IMR-90 (cell line): ENCODE measurements at regions not wholly inside any gene's neighbourhood (a gene's known extent, or its start where the extent isn't known, plus 50 kb on each side); places are given as distances from the start of the nearest gene placed in this dataset.

Source experiments
- ATAC-seq: fragments of 200-7000 bp; cut with Tn5 transposase; 2 replicates; pipeline ENCODE4 v1.9.1; 2020; ENCODE audit warnings: low read depth, mild to moderate bottlenecking, moderate library complexity
- BruUV-seq: library from RNA; stranded (reverse); fragments of 400-500 nt; replicated peaks from 2 replicates; lab custom pipeline; 2021; lab: Mats Ljungman, UMichigan
- CTCF ChIA-PET: fragments of 300-600 bp; formaldehyde crosslinking; extraction: SDS; loops from one replicate; lab custom pipeline; 2021; ENCODE audit warnings: antibody characterized with exemption; lab: Yijun Ruan, JAX
- POLR2A ChIA-PET: fragments of 300-600 bp; sonication (Branson Sonifier 250); formaldehyde crosslinking; loops from one replicate; lab custom pipeline; 2022; ENCODE audit warnings: antibody characterized with exemption; ENCODE audit not compliant: unreplicated experiment; lab: Charles Lee
- DNase-seq: peaks from one replicate; pipeline ENCODE4 v3.0.0; 2013
- H2AFZ ChIP-seq: replicated peaks from 2 replicates; pipeline ENCODE3; 2013; ENCODE audit warnings: low read length, mild to moderate bottlenecking; ENCODE audit not compliant: poor library complexity
- H2AK5ac ChIP-seq: 2 replicates; pipeline ENCODE4 v1.6.1; 2013; ENCODE audit warnings: low read depth, low read length, inconsistent platforms
- H2AK9ac ChIP-seq: replicated peaks from 2 replicates; pipeline ENCODE3; 2013; ENCODE audit warnings: mild to moderate bottlenecking, low read depth, low read length, moderate library complexity; ENCODE audit not compliant: poor library complexity
- H2BK120ac ChIP-seq: 2 replicates; pipeline ENCODE4 v1.6.1; 2013; ENCODE audit warnings: low read depth, low read length, inconsistent platforms
- H2BK15ac ChIP-seq: 3 replicates; pipeline ENCODE4 v1.6.1; 2013; ENCODE audit warnings: low read depth, low read length, inconsistent platforms
- H2BK20ac ChIP-seq: 2 replicates; pipeline ENCODE4 v1.6.1; 2013; ENCODE audit warnings: low read depth, mild to moderate bottlenecking, inconsistent platforms, low read length, moderate library complexity
- H2BK5ac ChIP-seq: 2 replicates; pipeline ENCODE4 v1.6.1; 2013; ENCODE audit warnings: mild to moderate bottlenecking, low read depth, low read length, inconsistent platforms; ENCODE audit not compliant: poor library complexity, severe bottlenecking
- H3K14ac ChIP-seq: replicated peaks from 2 replicates; pipeline ENCODE4 v1.6.1; 2013; ENCODE audit warnings: low read depth, low read length, inconsistent platforms
- H3K18ac ChIP-seq: 2 replicates; pipeline ENCODE4 v1.6.1; 2013; ENCODE audit warnings: low read depth, low read length, control low read depth
- H3K23ac ChIP-seq: 2 replicates; pipeline ENCODE4 v1.6.1; 2013; ENCODE audit warnings: low read depth, low read length, inconsistent platforms
- H3K27ac ChIP-seq: 2 replicates; pipeline ENCODE4 v1.5.1; 2013; ENCODE audit warnings: mild to moderate bottlenecking, control low read depth, low read length; ENCODE audit not compliant: insufficient read depth
- H3K27me3 ChIP-seq: 2 replicates; pipeline ENCODE4 v1.6.1; 2013; ENCODE audit warnings: low read length; ENCODE audit not compliant: control insufficient read depth, insufficient read depth
- H3K36me3 ChIP-seq: 2 replicates; pipeline ENCODE4 v1.6.1; 2013; ENCODE audit warnings: low read length, mixed read lengths; ENCODE audit not compliant: control insufficient read depth, insufficient read depth
- H3K4ac ChIP-seq: 2 replicates; pipeline ENCODE4 v1.6.1; 2013; ENCODE audit warnings: low read depth, low read length, inconsistent platforms
- H3K4me1 ChIP-seq: 2 replicates; pipeline ENCODE4 v1.6.1; 2013; ENCODE audit warnings: low read length, mixed read lengths; ENCODE audit not compliant: control insufficient read depth, insufficient read depth
- H3K4me2 ChIP-seq: 2 replicates; pipeline ENCODE4 v1.6.1; 2013; ENCODE audit warnings: low read depth, mild to moderate bottlenecking, control low read depth, low read length, moderate library complexity
- H3K4me3 ChIP-seq: 2 replicates; pipeline ENCODE4 v1.5.1; 2013; ENCODE audit warnings: low read depth, mild to moderate bottlenecking, control low read depth, low read length, moderate library complexity; ENCODE audit not compliant: insufficient read depth
- H3K56ac ChIP-seq: 2 replicates; pipeline ENCODE4 v1.6.1; 2013; ENCODE audit warnings: low read length, inconsistent platforms; ENCODE audit not compliant: insufficient read depth; ENCODE audit errors: extremely low read depth
- H3K79me1 ChIP-seq, 2 experiments: 2 replicates each; pipeline ENCODE4 v1.6.1; 2013; ENCODE audit warnings: low read length in 2 of 2, inconsistent platforms in 1 of 2, low read depth in 1 of 2
- H3K9ac ChIP-seq: 2 replicates; pipeline ENCODE4 v1.6.1; 2013; ENCODE audit warnings: low read depth, low read length, control low read depth
- H3K9me1 ChIP-seq: 2 replicates; pipeline ENCODE4 v1.6.1; 2013; ENCODE audit warnings: low read length, inconsistent platforms; ENCODE audit not compliant: insufficient read depth
- H3K9me3 ChIP-seq: 2 replicates; pipeline ENCODE4 v1.6.1; 2013; ENCODE audit warnings: low read length; ENCODE audit not compliant: control insufficient read depth, insufficient read depth
- H4K20me1 ChIP-seq: 2 replicates; pipeline ENCODE4 v1.6.1; 2013; ENCODE audit warnings: low read length, inconsistent platforms; ENCODE audit not compliant: insufficient read depth
- H4K5ac ChIP-seq: 2 replicates; pipeline ENCODE4 v1.6.1; 2013; ENCODE audit warnings: mild to moderate bottlenecking, low read depth, low read length, control low read depth
- H4K8ac ChIP-seq, 2 experiments: 2 replicates each; pipeline ENCODE4 v1.6.1; 2013; ENCODE audit warnings: low read depth in 2 of 2, low read length in 2 of 2, control low read depth in 1 of 2, inconsistent platforms in 1 of 2
- H4K91ac ChIP-seq: 2 replicates; pipeline ENCODE4 v1.6.1; 2013; ENCODE audit warnings: low read depth, low read length, inconsistent platforms; ENCODE audit not compliant: insufficient read depth
- CEBPB ChIP-seq: IDR thresholded peaks from 2 replicates; pipeline ENCODE4 v1.6.1; 2012; ENCODE audit warnings: low read depth, low read length, improper control_type of control experiment
- RAD21 ChIP-seq: IDR thresholded peaks from 2 replicates; pipeline ENCODE4 v1.6.1; 2012; ENCODE audit warnings: low read length, improper control_type of control experiment
- SMC3 ChIP-seq: fragments of 150-350 bp; IDR thresholded peaks from 2 replicates; pipeline ENCODE4 v1.6.1; 2016; ENCODE audit warnings: low read depth, mild to moderate bottlenecking, antibody characterized with exemption, low read length, moderate library complexity
- USF2 ChIP-seq: fragments of 150-350 bp; IDR thresholded peaks from 2 replicates; pipeline ENCODE4 v1.6.1; 2017; ENCODE audit warnings: mild to moderate bottlenecking, antibody characterized with exemption, low read length, low read depth
- WGBS, 2 experiments: methylation state at CpG; one replicate each; pipeline versions ENCODE4 v1.1.5 to v1.1.7; 2013; ENCODE audit warnings: missing lambda C conversion rate in 2 of 2; ENCODE audit not compliant: insufficient read length in 1 of 2; ENCODE audit errors: extremely low coverage in 2 of 2; 5-methylcytosine and 5-hydroxymethylcytosine counted together
- dilution Hi-C: fragments of 300-500 bp; cut with HindIII; formaldehyde crosslinking; loops from one replicate; pipeline ENCODE4 v1.14.3; 2018; ENCODE audit warnings: low sequenced_read_pairs; ENCODE audit not compliant: unreplicated experiment
- in situ Hi-C: fragments of 300-500 bp; cut with MboI; formaldehyde crosslinking; loops from 3 replicates; pipeline ENCODE4 v1.14.3; 2019; ENCODE audit warnings: low sequenced_read_pairs, inconsistent platforms, mixed read lengths
- intact Hi-C: fragments of 100-400 bp; cut with micrococcal nuclease; formaldehyde crosslinking; loops from 2 replicates; pipeline ENCODE4 v1.10.0; 2022

- Histone ChIP-seq H2AFZ (no peak overlapping the region), H3K56ac (no peak overlapping the region), H3K14ac (no peak overlapping the region), H3K4ac (no peak overlapping the region), H4K91ac (no peak overlapping the region), H3K9me1 (no peaks in the 10 kb centered on the region), H4K20me1 (no peaks in the 10 kb centered on the region), H2AK9ac (no peak overlapping the region), H2BK5ac (no peak overlapping the region), H3K23ac (no peak overlapping the region), H3K18ac (no peak overlapping the region), H3K79me1 (no peaks in the 10 kb centered on the region), H3K27ac (no peak overlapping the region), H2BK15ac (no peak overlapping the region), H3K4me1 (no peaks in the 10 kb centered on the region), H4K5ac (no peak overlapping the region), H3K4me2 (no peak overlapping the region), H2BK20ac (no peak overlapping the region), H3K36me3 (no peaks in the 10 kb centered on the region), H4K8ac (no peak overlapping the region), H2AK5ac (no peak overlapping the region), H2BK120ac (no peak overlapping the region), H3K9ac (no peak overlapping the region), H3K4me3 (no peak overlapping the region), H3K27me3 (peaks cover 81% of the 10 kb centered on the region), H3K9me3 (peaks cover 10% of the 10 kb centered on the region)
- no peak for ATAC-seq
- DNase-seq = no peak
- intact Hi-C loops = no loop called here
- POLR2A ChIA-PET = no interaction called here
- in situ Hi-C loops = no loop called here
- dilution Hi-C loops = no loop called here
- CTCF ChIA-PET = no interaction called here
- TF ChIP-seq SMC3 = no peak
- no peak for TF ChIP-seq CEBPB
- TF ChIP-seq RAD21 = no peak
- no peak for TF ChIP-seq USF2
- BruUV-seq = no TSS peak
- 51% methylated on average over 6 of the region's 29 CpGs; no CpG with 5 or more reads in 1 of the 2 experiments for WGBS, 2 experiments
Measured at GRCh38 chr9:126222835-126223431, 103.7 kb upstream of the MVB12B start.
